Panc1 (cell line): ENCODE measurements at regions not wholly inside any gene's neighbourhood (a gene's known extent, or its start where the extent isn't known, plus 50 kb on each side); places are given as distances from the start of the nearest gene placed in this dataset.

ENCODE experiments used
- ATAC-seq: fragments of 200-7000 bp; cut with Tn5 transposase; 2 replicates; pipeline ENCODE4 v1.9.1; 2020; ENCODE audit warnings: mild to moderate bottlenecking, moderate library complexity
- BruUV-seq: library from RNA; stranded (reverse); fragments of 400-500 nt; replicated peaks from 2 replicates; lab custom pipeline; 2021; lab: Mats Ljungman, UMichigan
- CTCF ChIA-PET: fragments of 300-600 bp; sonication (Branson Sonifier 250); formaldehyde crosslinking; loops from one replicate; lab custom pipeline; 2022; ENCODE audit warnings: antibody characterized with exemption; lab: Charles Lee
- POLR2A ChIA-PET: fragments of 300-600 bp; sonication (Branson Sonifier 250); formaldehyde crosslinking; loops from one replicate; lab custom pipeline; 2022; ENCODE audit warnings: antibody characterized with exemption; lab: Charles Lee
- DNase-seq: peaks from one replicate; pipeline ENCODE4 v3.0.0-alpha.2; 2010; ENCODE audit warnings: low read depth, low spot score
- H3K27ac ChIP-seq: 2 replicates; pipeline ENCODE4 v1.5.1; 2011; ENCODE audit warnings: mild to moderate bottlenecking, low read length, inconsistent platforms
- H3K27me3 ChIP-seq: fragments of 200-500 bp; sonication (Bioruptor generic); 2 replicates; pipeline ENCODE4 v1.6.0; 2014; ENCODE audit warnings: low read length, inconsistent platforms; ENCODE audit not compliant: control insufficient read depth, insufficient read depth
- H3K36me3 ChIP-seq: fragments of 200-500 bp; sonication (Bioruptor generic); 2 replicates; pipeline ENCODE4 v1.5.1; 2014; ENCODE audit warnings: inconsistent platforms, mild to moderate bottlenecking, low read length, moderate library complexity; ENCODE audit not compliant: control insufficient read depth, insufficient read depth
- H3K4me1 ChIP-seq: 2 replicates; pipeline ENCODE4 v1.5.1; 2011; ENCODE audit warnings: inconsistent platforms, mild to moderate bottlenecking, low read length, moderate library complexity; ENCODE audit not compliant: control insufficient read depth, insufficient read depth
- H3K4me3 ChIP-seq, 2 experiments: 2 replicates each; pipeline ENCODE4 v1.5.1; 2011 to 2012; ENCODE audit warnings: low read depth in 2 of 2, low read length in 2 of 2, mild to moderate bottlenecking in 2 of 2, inconsistent platforms in 1 of 2, moderate library complexity in 1 of 2
- H3K9me3 ChIP-seq: fragments of 200-500 bp; sonication (Bioruptor generic); 2 replicates; pipeline ENCODE4 v1.5.1; 2014; ENCODE audit warnings: low read depth, mild to moderate bottlenecking, inconsistent platforms, low read length, moderate library complexity; ENCODE audit not compliant: control insufficient read depth, insufficient read depth
- POLR2AphosphoS5 ChIP-seq: IDR thresholded peaks from 2 replicates; pipeline ENCODE4 v1.6.1; 2012; ENCODE audit warnings: mild to moderate bottlenecking, low read depth, low read length, moderate library complexity
- SIN3A ChIP-seq: IDR thresholded peaks from 2 replicates; pipeline ENCODE4 v1.6.1; 2012; ENCODE audit warnings: low read depth, mild to moderate bottlenecking, low read length, moderate library complexity, borderline replicate concordance; ENCODE audit not compliant: insufficient read depth
- TCF7L2 ChIP-seq: IDR thresholded peaks from 2 replicates; pipeline ENCODE4 v1.6.1; 2011; ENCODE audit warnings: mild to moderate bottlenecking, low read depth, low read length, inconsistent platforms
- in situ Hi-C: cut with HindIII; loops from 2 replicates; pipeline ENCODE4 v1.10.0; 2016; ENCODE audit warnings: low sequenced_read_pairs, low pct_unique_long_range_greater_than_20kb
- intact Hi-C: fragments of 100-400 bp; cut with micrococcal nuclease; formaldehyde crosslinking; loops from one replicate; pipeline ENCODE4 v1.10.0; 2022; ENCODE audit not compliant: unreplicated experiment
- TF ChIP-seq, protein P1 (sequence below), 2 experiments: IDR thresholded peaks; 2 replicates each; pipeline ENCODE4 v1.6.1; 2011 to 2012; ENCODE audit warnings: low read depth in 2 of 2, control low read depth in 1 of 2, low read length in 1 of 2, mild to moderate bottlenecking in 1 of 2, moderate library complexity in 1 of 2; ENCODE audit not compliant: insufficient read depth in 1 of 2
- TF ChIP-seq, protein P2 (sequence below): fragments of 450-650 bp; IDR thresholded peaks from 2 replicates; pipeline ENCODE4 v1.5.1; 2017; ENCODE audit warnings: mild to moderate bottlenecking

DNA sequence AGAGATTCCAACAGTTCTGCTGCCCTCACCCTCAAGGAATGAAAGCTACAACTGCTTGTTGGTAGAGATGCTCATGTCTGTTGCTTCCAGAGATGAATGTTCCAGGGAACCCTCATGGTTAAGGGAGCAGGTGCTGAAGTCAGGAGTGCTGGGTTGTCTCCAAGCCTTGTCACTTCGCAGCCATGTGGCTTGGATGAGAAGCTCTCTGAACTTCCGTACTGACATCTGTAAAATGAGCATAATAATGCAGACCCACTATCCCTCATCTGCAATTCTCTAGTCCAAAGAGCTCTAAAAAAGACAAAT is 133.3 kb upstream of the ADRA1B start:
- ChIA-PET CTCF (no interaction called here), POLR2A (no interaction called here)
- Histone ChIP-seq H3K27me3 (no peaks in the 10 kb centered on the region), H3K36me3 (no peaks in the 10 kb centered on the region), H3K27ac (no peak overlapping the region), H3K4me1 (no peaks in the 10 kb centered on the region), H3K9me3 (no peaks in the 10 kb centered on the region), H3K4me3 (no peak overlapping the region)
- DNase-seq (no peak), ATAC-seq (no peak)
- BruUV-seq = no TSS peak
- intact Hi-C loops (no loop called here), in situ Hi-C loops (no loop called here)
- no peak for TF ChIP-seq POLR2AphosphoS5
- no peak for TF ChIP-seq SIN3A
- no peak for TF ChIP-seq TCF7L2
- TF ChIP-seq, protein P1, sequence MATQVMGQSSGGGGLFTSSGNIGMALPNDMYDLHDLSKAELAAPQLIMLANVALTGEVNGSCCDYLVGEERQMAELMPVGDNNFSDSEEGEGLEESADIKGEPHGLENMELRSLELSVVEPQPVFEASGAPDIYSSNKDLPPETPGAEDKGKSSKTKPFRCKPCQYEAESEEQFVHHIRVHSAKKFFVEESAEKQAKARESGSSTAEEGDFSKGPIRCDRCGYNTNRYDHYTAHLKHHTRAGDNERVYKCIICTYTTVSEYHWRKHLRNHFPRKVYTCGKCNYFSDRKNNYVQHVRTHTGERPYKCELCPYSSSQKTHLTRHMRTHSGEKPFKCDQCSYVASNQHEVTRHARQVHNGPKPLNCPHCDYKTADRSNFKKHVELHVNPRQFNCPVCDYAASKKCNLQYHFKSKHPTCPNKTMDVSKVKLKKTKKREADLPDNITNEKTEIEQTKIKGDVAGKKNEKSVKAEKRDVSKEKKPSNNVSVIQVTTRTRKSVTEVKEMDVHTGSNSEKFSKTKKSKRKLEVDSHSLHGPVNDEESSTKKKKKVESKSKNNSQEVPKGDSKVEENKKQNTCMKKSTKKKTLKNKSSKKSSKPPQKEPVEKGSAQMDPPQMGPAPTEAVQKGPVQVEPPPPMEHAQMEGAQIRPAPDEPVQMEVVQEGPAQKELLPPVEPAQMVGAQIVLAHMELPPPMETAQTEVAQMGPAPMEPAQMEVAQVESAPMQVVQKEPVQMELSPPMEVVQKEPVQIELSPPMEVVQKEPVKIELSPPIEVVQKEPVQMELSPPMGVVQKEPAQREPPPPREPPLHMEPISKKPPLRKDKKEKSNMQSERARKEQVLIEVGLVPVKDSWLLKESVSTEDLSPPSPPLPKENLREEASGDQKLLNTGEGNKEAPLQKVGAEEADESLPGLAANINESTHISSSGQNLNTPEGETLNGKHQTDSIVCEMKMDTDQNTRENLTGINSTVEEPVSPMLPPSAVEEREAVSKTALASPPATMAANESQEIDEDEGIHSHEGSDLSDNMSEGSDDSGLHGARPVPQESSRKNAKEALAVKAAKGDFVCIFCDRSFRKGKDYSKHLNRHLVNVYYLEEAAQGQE (IDR thresholded peaks at IDR 0.05; ENCODE audit: insufficient read depth in 1 of 2, low read depth in 2 of 2, low read length in 1 of 2) = no peak
- TF ChIP-seq, protein P2, sequence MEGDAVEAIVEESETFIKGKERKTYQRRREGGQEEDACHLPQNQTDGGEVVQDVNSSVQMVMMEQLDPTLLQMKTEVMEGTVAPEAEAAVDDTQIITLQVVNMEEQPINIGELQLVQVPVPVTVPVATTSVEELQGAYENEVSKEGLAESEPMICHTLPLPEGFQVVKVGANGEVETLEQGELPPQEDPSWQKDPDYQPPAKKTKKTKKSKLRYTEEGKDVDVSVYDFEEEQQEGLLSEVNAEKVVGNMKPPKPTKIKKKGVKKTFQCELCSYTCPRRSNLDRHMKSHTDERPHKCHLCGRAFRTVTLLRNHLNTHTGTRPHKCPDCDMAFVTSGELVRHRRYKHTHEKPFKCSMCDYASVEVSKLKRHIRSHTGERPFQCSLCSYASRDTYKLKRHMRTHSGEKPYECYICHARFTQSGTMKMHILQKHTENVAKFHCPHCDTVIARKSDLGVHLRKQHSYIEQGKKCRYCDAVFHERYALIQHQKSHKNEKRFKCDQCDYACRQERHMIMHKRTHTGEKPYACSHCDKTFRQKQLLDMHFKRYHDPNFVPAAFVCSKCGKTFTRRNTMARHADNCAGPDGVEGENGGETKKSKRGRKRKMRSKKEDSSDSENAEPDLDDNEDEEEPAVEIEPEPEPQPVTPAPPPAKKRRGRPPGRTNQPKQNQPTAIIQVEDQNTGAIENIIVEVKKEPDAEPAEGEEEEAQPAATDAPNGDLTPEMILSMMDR = no peak

DNA sequence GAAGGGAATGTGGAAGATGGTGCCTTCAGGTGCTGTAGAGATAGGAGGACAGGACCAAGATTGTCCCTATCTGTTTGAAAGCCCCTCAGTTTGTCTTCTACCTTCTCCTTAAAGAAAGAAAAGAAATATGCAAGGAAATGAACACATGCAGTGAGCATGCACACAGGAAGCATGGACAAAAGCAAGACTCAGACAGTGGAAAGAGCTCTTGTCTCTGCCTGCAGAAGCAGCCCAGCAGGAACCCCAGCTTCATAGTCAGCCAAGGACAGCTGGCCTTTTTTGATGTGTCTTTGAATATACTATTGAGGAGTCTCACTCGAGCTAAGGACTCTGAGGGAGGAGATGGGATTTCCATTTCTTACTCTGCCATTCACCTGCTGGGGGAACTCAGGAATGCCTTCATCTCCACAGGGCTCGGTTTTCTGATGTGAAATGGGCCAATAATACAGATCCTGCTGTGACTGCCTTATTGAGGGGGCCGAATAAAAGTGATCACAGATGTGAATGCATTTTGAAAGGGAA is 132.5 kb upstream of the ADRA1B start:
- in situ Hi-C loops = no loop called here
- no TSS peak for BruUV-seq
- DNase-seq (no peak), ATAC-seq (no peak)
- H3K27me3 ChIP-seq = no peaks in the 10 kb centered on the region
- H3K4me1 ChIP-seq = no peaks in the 10 kb centered on the region
- POLR2A ChIA-PET = no interaction called here
- no peaks in the 10 kb centered on the region for H3K9me3 ChIP-seq
- no peak overlapping the region for H3K4me3 ChIP-seq
- intact Hi-C loops = no loop called here
- no peak overlapping the region for H3K27ac ChIP-seq
- H3K36me3 ChIP-seq = no peaks in the 10 kb centered on the region
- TF ChIP-seq SIN3A (no peak), TCF7L2 (no peak), POLR2AphosphoS5 (no peak)
- TF ChIP-seq, protein P2 = no peak
- TF ChIP-seq, protein P1 (IDR thresholded peaks at IDR 0.05; ENCODE audit: insufficient read depth in 1 of 2, low read depth in 2 of 2, low read length in 1 of 2) = no peak
- CTCF ChIA-PET = no interaction called here
